IPS-NIHi11 (cell line): ENCODE measurements at regions not wholly inside any gene's neighbourhood (a gene's known extent, or its start where the extent isn't known, plus 50 kb on each side); places are given as distances from the start of the nearest gene placed in this dataset.
"Not testable (repeated sequence)": the region's sequence is repeated elsewhere in the genome, so short reads cannot be mapped to it uniquely, and the experiment has no call there.

Experiments used
- DNase-seq: peaks from one replicate; pipeline ENCODE4 v3.0.0; 2012; ENCODE audit warnings: mixed read lengths, low spot score

DNA sequence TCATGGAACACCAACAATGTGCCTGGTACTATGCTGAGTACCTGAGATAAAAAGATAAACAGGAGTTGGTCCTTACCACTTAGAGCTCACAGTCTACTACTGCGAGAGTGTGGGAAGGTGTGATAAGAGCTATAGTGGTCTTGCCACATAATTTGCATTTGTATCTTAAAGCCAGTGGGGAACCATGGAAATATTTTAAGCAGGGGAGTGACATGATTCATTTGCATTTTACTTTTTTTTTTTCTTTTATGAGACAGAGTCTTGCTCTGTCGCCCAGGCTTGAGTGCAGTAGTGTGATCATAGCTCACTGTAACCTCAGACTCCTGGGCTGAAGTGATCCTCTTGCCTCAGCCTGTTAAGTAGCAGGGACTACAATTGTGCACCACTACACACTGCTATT is 54.2 kb upstream of the FAM72C start:
- not testable (repeated sequence) for DNase-seq

DNA sequence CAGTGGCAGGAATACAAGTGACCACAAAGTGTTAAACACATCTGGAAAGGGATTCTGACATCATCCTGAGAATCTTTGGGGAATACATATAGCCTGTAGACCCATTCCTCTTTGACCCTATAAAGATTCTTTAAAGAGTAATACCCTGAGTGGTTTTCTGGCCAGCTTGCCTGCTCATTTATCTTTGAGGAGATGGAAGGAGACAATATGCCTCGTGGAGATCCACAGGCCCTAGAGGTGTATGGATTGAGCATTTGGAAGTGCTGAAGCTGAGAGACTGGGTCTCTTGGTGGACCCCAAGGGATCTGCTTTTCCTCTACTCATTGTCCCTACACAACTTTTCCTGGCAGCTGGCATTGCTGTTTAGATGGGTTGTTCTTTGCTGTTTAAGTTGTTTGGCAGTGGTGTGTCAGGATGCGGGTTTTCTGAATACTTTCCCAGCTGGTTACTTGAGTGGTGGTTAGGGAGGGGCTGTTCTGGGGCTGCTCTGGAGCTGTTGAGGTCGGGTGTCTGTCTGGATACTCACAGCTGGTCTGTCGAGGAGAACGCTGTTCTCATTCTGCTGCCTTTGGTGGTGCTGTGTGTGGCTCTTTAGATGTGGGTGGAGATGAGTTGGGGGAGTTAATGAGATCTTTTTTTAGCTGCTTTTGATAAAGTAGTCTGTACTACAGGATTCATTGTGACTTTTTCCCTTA is 50.1 kb upstream of the FAM72C start:
- DNase-seq = not testable (repeated sequence)
